ENCODE measurements at regions not wholly inside any gene's neighbourhood (a gene's known extent, or its start where the extent isn't known, plus 50 kb on each side); places are given as distances from the start of the nearest gene placed in this dataset.

GRCh38 chr17:71516149-71516548 is 604.7 kb upstream of the SOX9 start:
- Histone ChIP-seq H3K9me3 (ENCODE audit: control insufficient read depth in 2 of 2, insufficient read depth in 1 of 2, low read depth in 1 of 2, low read length in 1 of 2) (no peaks in the 10 kb centered on the region), H3K27ac (ENCODE audit: low read depth in 1 of 3, low read length in 2 of 3) (no peak overlapping the region), H3K27me3 (ENCODE audit: control insufficient read depth in 3 of 3, insufficient read depth in 3 of 3, low read length in 3 of 3) (no peaks in the 10 kb centered on the region), H3K4me1 (ENCODE audit: control insufficient read depth in 3 of 3, insufficient read depth in 2 of 3, low read depth in 1 of 3, low read length in 2 of 3) (no peaks in the 10 kb centered on the region), H3K36me3 (ENCODE audit: control insufficient read depth in 3 of 3, insufficient read depth in 2 of 3, low read depth in 1 of 3, low read length in 3 of 3) (no peaks in the 10 kb centered on the region), H3K4me3 (ENCODE audit: low read depth in 1 of 3, low read length in 3 of 3) (no peak overlapping the region)
- no peak for FAIRE-seq
- 20 to 35% (median 32%) methylated on average over 6 of the region's 6 CpGs for WGBS, 3 donors
- DNase-seq: peak in 1 of 2 donors; percentile 3

GRCh38 chr17:71519285-71519684 is 601.5 kb upstream of the SOX9 start:
- Histone ChIP-seq H3K9me3 (ENCODE audit: control insufficient read depth in 2 of 2, insufficient read depth in 1 of 2, low read depth in 1 of 2, low read length in 1 of 2) (no peaks in the 10 kb centered on the region), H3K4me3 (ENCODE audit: low read depth in 1 of 3, low read length in 3 of 3) (no peak overlapping the region), H3K27me3 (ENCODE audit: control insufficient read depth in 3 of 3, insufficient read depth in 3 of 3, low read length in 3 of 3) (no peaks in the 10 kb centered on the region), H3K4me1 (ENCODE audit: control insufficient read depth in 3 of 3, insufficient read depth in 2 of 3, low read depth in 1 of 3, low read length in 2 of 3) (no peaks in the 10 kb centered on the region), H3K36me3 (ENCODE audit: control insufficient read depth in 3 of 3, insufficient read depth in 2 of 3, low read depth in 1 of 3, low read length in 3 of 3) (no peaks in the 10 kb centered on the region), H3K27ac (ENCODE audit: low read depth in 1 of 3, low read length in 2 of 3) (no peak overlapping the region)
- WGBS, 3 donors: 46 to 83% (median 67%) methylated on average over 2 of the region's 2 CpGs
- DNase-seq (no peak), FAIRE-seq (no peak)

GRCh38 chr17:71521724-71522123 is 599.1 kb upstream of the SOX9 start:
- no peak overlapping the region for H3K27ac ChIP-seq (ENCODE audit: low read depth in 1 of 3, low read length in 2 of 3)
- no peaks in the 10 kb centered on the region for H3K9me3 ChIP-seq (ENCODE audit: control insufficient read depth in 2 of 2, insufficient read depth in 1 of 2, low read depth in 1 of 2, low read length in 1 of 2)
- H3K4me1 ChIP-seq (ENCODE audit: control insufficient read depth in 3 of 3, insufficient read depth in 2 of 3, low read depth in 1 of 3, low read length in 2 of 3): no peaks in the 10 kb centered on the region
- DNase-seq (no peak), FAIRE-seq (no peak)
- WGBS, 3 donors: 76 to 95% (median 80%) methylated on average over 2 of the region's 2 CpGs
- H3K36me3 ChIP-seq (ENCODE audit: control insufficient read depth in 3 of 3, insufficient read depth in 2 of 3, low read depth in 1 of 3, low read length in 3 of 3): no peaks in the 10 kb centered on the region
- H3K27me3 ChIP-seq (ENCODE audit: control insufficient read depth in 3 of 3, insufficient read depth in 3 of 3, low read length in 3 of 3): no peaks in the 10 kb centered on the region
- H3K4me3 ChIP-seq (ENCODE audit: low read depth in 1 of 3, low read length in 3 of 3): no peak overlapping the region

- DNase-seq (no peak), FAIRE-seq (no peak)
- H3K36me3 ChIP-seq (ENCODE audit: control insufficient read depth in 3 of 3, insufficient read depth in 2 of 3, low read depth in 1 of 3, low read length in 3 of 3): no peaks in the 10 kb centered on the region
- no peaks in the 10 kb centered on the region for H3K27me3 ChIP-seq (ENCODE audit: control insufficient read depth in 3 of 3, insufficient read depth in 3 of 3, low read length in 3 of 3)
- WGBS, 3 donors: 62 to 83% (median 77%) methylated on average over 1 of the region's 1 CpG
- H3K4me3 ChIP-seq (ENCODE audit: low read depth in 1 of 3, low read length in 3 of 3): no peak overlapping the region
- H3K9me3 ChIP-seq (ENCODE audit: control insufficient read depth in 2 of 2, insufficient read depth in 1 of 2, low read depth in 1 of 2, low read length in 1 of 2): no peaks in the 10 kb centered on the region
- no peak overlapping the region for H3K27ac ChIP-seq (ENCODE audit: low read depth in 1 of 3, low read length in 2 of 3)
- no peaks in the 10 kb centered on the region for H3K4me1 ChIP-seq (ENCODE audit: control insufficient read depth in 3 of 3, insufficient read depth in 2 of 3, low read depth in 1 of 3, low read length in 2 of 3)
Measured at GRCh38 chr17:71522383-71522782, 598.4 kb upstream of the SOX9 start.

GRCh38 chr17:71527311-71527710 is 593.5 kb upstream of the SOX9 start:
- Histone ChIP-seq H3K9me3 (ENCODE audit: control insufficient read depth in 2 of 2, insufficient read depth in 1 of 2, low read depth in 1 of 2, low read length in 1 of 2) (no peaks in the 10 kb centered on the region), H3K36me3 (ENCODE audit: control insufficient read depth in 3 of 3, insufficient read depth in 2 of 3, low read depth in 1 of 3, low read length in 3 of 3) (no peaks in the 10 kb centered on the region), H3K27ac (ENCODE audit: low read depth in 1 of 3, low read length in 2 of 3) (no peak overlapping the region), H3K4me3 (ENCODE audit: low read depth in 1 of 3, low read length in 3 of 3) (no peak overlapping the region), H3K27me3 (ENCODE audit: control insufficient read depth in 3 of 3, insufficient read depth in 3 of 3, low read length in 3 of 3) (no peaks in the 10 kb centered on the region), H3K4me1 (ENCODE audit: control insufficient read depth in 3 of 3, insufficient read depth in 2 of 3, low read depth in 1 of 3, low read length in 2 of 3) (no peaks in the 10 kb centered on the region)
- FAIRE-seq (no peak), DNase-seq (no peak)
- WGBS, 3 donors: 75 to 87% (median 80%) methylated on average over 6 of the region's 6 CpGs

- Histone ChIP-seq H3K27ac (ENCODE audit: low read depth in 1 of 3, low read length in 2 of 3) (no peak overlapping the region), H3K36me3 (ENCODE audit: control insufficient read depth in 3 of 3, insufficient read depth in 2 of 3, low read depth in 1 of 3, low read length in 3 of 3) (no peaks in the 10 kb centered on the region), H3K4me3 (ENCODE audit: low read depth in 1 of 3, low read length in 3 of 3) (no peak overlapping the region), H3K9me3 (ENCODE audit: control insufficient read depth in 2 of 2, insufficient read depth in 1 of 2, low read depth in 1 of 2, low read length in 1 of 2) (no peaks in the 10 kb centered on the region), H3K4me1 (ENCODE audit: control insufficient read depth in 3 of 3, insufficient read depth in 2 of 3, low read depth in 1 of 3, low read length in 2 of 3) (no peaks in the 10 kb centered on the region), H3K27me3 (ENCODE audit: control insufficient read depth in 3 of 3, insufficient read depth in 3 of 3, low read length in 3 of 3) (no peaks in the 10 kb centered on the region)
- no peak for DNase-seq
- no peak for FAIRE-seq
Measured at GRCh38 chr17:71528210-71528609, 592.6 kb upstream of the SOX9 start.

GRCh38 chr17:71530248-71530647 is 590.6 kb upstream of the SOX9 start:
- H3K27ac ChIP-seq (ENCODE audit: low read depth in 1 of 3, low read length in 2 of 3): no peak overlapping the region
- WGBS, 3 donors: 47 to 72% (median 61%) methylated on average over 2 of the region's 2 CpGs
- H3K9me3 ChIP-seq (ENCODE audit: control insufficient read depth in 2 of 2, insufficient read depth in 1 of 2, low read depth in 1 of 2, low read length in 1 of 2): no peaks in the 10 kb centered on the region
- H3K4me3 ChIP-seq (ENCODE audit: low read depth in 1 of 3, low read length in 3 of 3): no peak overlapping the region
- DNase-seq: no peak
- no peaks in the 10 kb centered on the region for H3K27me3 ChIP-seq (ENCODE audit: control insufficient read depth in 3 of 3, insufficient read depth in 3 of 3, low read length in 3 of 3)
- no peak for FAIRE-seq
- H3K4me1 ChIP-seq (ENCODE audit: control insufficient read depth in 3 of 3, insufficient read depth in 2 of 3, low read depth in 1 of 3, low read length in 2 of 3): no peaks in the 10 kb centered on the region
- H3K36me3 ChIP-seq (ENCODE audit: control insufficient read depth in 3 of 3, insufficient read depth in 2 of 3, low read depth in 1 of 3, low read length in 3 of 3): no peaks in the 10 kb centered on the region

GRCh38 chr17:71535321-71535720 is 585.5 kb upstream of the SOX9 start:
- Histone ChIP-seq H3K36me3 (ENCODE audit: control insufficient read depth in 3 of 3, insufficient read depth in 2 of 3, low read depth in 1 of 3, low read length in 3 of 3) (no peaks in the 10 kb centered on the region), H3K4me1 (ENCODE audit: control insufficient read depth in 3 of 3, insufficient read depth in 2 of 3, low read depth in 1 of 3, low read length in 2 of 3) (no peaks in the 10 kb centered on the region), H3K9me3 (ENCODE audit: control insufficient read depth in 2 of 2, insufficient read depth in 1 of 2, low read depth in 1 of 2, low read length in 1 of 2) (no peaks in the 10 kb centered on the region), H3K27me3 (ENCODE audit: control insufficient read depth in 3 of 3, insufficient read depth in 3 of 3, low read length in 3 of 3) (no peaks in the 10 kb centered on the region), H3K27ac (ENCODE audit: low read depth in 1 of 3, low read length in 2 of 3) (no peak overlapping the region), H3K4me3 (ENCODE audit: low read depth in 1 of 3, low read length in 3 of 3) (no peak overlapping the region)
- 81 to 86% (median 85%) methylated on average over 3 of the region's 3 CpGs for WGBS, 3 donors
- FAIRE-seq: no peak
- DNase-seq: no peak

GRCh38 chr17:71546419-71546818 is 574.4 kb upstream of the SOX9 start:
- H3K36me3 ChIP-seq (ENCODE audit: control insufficient read depth in 3 of 3, insufficient read depth in 2 of 3, low read depth in 1 of 3, low read length in 3 of 3): no peaks in the 10 kb centered on the region
- WGBS, 3 donors: 53 to 69% (median 64%) methylated on average over 2 of the region's 2 CpGs
- FAIRE-seq (no peak), DNase-seq (no peak)
- H3K4me1 ChIP-seq (ENCODE audit: control insufficient read depth in 3 of 3, insufficient read depth in 2 of 3, low read depth in 1 of 3, low read length in 2 of 3): no peaks in the 10 kb centered on the region
- H3K27me3 ChIP-seq (ENCODE audit: control insufficient read depth in 3 of 3, insufficient read depth in 3 of 3, low read length in 3 of 3): peaks cover 0 to 2% (median 0%) of the 10 kb centered on the region in 3 donors
- H3K9me3 ChIP-seq (ENCODE audit: control insufficient read depth in 2 of 2, insufficient read depth in 1 of 2, low read depth in 1 of 2, low read length in 1 of 2): no peaks in the 10 kb centered on the region
- H3K4me3 ChIP-seq (ENCODE audit: low read depth in 1 of 3, low read length in 3 of 3): no peak overlapping the region
- H3K27ac ChIP-seq (ENCODE audit: low read depth in 1 of 3, low read length in 2 of 3): no peak overlapping the region
